GM12891 (cell line): ENCODE measurements at regions not wholly inside any gene's neighbourhood (a gene's known extent, or its start where the extent isn't known, plus 50 kb on each side); places are given as distances from the start of the nearest gene placed in this dataset.

ENCODE experiments used
- POLR2A ChIP-seq: IDR thresholded peaks from 2 replicates; pipeline ENCODE4 v1.6.1; 2011; ENCODE audit warnings: low read depth, low read length, control low read depth
- TAF1 ChIP-seq: IDR thresholded peaks from 2 replicates; pipeline ENCODE4 v1.6.1; 2011; ENCODE audit warnings: low read depth, low read length, control low read depth

DNA sequence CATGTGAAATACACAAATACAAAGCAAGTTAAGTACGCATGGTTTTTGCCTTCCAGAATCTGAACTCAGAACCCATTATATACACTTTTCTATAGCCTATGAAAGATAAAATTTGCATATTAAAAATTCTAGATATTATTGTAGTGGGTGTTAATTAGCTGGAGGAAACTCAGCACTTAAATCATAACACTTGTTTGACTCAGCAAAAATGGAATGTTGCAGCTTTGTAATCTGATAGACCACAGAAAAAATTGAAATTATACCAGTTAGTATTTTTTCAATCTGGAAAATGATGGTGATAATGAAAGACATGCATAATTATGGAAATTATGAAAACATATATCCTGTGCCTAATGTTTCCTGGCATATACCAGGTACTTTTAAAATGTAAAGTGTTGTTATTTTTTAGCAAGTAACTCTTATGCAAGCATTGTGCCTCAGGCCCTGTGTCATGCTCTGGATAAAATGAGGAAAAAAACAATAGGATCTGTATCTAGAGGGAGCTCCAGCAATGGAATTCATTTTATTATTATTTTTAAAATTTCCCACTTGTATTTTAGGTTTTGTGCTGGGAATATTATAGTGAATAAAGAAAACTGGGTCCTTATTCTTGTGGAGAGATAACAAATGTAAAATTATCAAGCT lies 490.4 kb upstream of the SEMA3A start:
- TF ChIP-seq POLR2A, result no peak
- TF ChIP-seq TAF1, result no peak
